ENCODE measurements at regions not wholly inside any gene's neighbourhood (a gene's known extent, or its start where the extent isn't known, plus 50 kb on each side); places are given as distances from the start of the nearest gene placed in this dataset.
"Not testable (repeated sequence)": the region's sequence is repeated elsewhere in the genome, so short reads cannot be mapped to it uniquely, and the experiment has no call there.

GRCh38 chr2:16390561-16390960 is 275.1 kb downstream of the CYRIA start:
- no peak for DNase-seq

DNA sequence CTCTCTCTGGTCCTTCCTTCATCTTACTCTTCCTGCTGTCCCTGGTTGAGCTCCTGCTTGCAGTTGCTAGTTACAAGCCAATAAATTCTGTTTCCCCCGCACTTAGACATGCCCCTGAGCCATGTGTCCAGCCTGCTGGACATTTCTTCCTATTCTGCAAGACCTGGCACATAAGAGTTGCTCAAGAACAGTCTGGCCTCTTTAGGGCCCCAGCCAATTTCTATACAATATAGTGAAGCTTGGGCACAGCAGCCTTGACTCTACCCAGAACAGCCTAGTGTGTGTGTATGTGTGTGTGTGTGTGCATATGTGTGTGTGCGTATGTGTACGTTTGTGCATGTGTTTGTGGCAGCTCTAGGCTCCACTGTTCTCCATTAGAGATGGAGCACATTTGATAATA is 276.0 kb downstream of the CYRIA start:
- no peak for DNase-seq

- not testable (repeated sequence) for DNase-seq
Measured at GRCh38 chr2:16388199-16388830, 277.3 kb downstream of the CYRIA start.

DNA sequence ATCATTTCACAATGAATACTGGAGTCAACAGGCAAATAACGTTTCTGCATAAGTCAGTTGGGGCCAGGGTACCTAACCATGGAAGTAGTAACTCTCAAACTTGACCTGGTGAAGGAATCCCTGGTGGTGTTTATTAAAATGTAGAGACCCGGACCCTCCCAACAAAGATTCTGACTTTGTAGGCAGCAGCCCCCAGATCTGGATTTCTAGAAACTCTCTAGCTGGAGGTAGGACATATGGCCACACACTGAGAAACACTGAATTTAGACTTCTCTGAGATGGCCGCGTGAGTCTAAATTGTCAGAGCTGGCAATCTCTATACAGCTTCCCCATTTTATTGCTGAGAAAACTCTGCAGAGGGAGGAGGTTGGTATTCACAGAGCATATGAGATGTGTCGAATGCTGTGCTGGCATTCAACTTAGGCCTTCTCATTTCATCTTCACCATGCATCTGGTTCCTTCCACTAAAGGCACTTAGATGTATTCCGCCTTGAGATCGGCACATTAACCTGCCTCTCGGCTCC is 278.1 kb downstream of the CYRIA start:
- no peak for DNase-seq

- DNase-seq, result no peak
Measured at GRCh38 chr2:16386431-16386830, 279.2 kb downstream of the CYRIA start.

GRCh38 chr2:16386031-16386430 is 279.6 kb downstream of the CYRIA start:
- DNase-seq, result no peak

GRCh38 chr2:16385341-16385740 is 280.3 kb downstream of the CYRIA start:
- DNase-seq, result no peak

GRCh38 chr2:16383411-16383810 is 282.2 kb downstream of the CYRIA start:
- no peak for DNase-seq

DNA sequence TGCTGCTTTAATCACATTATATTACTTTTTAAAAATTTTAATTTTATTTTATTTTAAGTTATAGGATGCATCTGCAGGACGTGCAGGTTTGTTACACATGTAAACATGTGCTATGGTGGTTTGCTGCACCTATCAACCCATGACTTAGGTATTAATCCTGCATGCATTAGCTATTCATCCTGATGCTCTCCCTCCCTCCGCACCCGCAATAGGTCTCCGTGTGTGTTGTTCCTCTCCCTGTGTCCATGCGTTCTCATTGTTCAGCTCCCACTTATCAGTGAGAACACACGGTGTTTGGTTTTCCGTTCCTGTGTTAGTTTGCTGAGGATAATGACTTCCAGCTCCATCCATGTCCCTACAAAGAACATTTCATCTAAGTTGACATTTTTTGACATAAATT is 283.2 kb downstream of the CYRIA start:
- no peak for DNase-seq

DNA sequence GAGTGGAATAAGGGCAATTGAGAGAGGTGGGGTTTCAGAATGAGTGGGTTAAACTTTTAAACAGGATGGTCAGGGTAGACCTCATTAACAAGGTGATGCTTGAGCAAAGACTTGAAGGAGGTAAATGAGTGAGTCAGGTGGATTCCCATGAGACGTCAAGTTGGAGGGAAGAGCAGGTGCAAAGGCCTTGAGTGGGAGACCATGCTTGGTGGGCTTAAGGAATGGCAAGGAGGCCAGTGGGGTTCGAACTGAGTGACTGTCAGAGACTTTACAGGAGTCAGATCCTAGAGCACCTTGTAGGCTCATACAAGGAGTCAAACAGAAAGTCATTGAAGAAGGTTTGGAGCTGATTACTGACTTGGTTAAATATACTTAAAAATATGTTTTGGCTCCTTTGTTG is 284.1 kb downstream of the CYRIA start:
- no peak for DNase-seq

DNA sequence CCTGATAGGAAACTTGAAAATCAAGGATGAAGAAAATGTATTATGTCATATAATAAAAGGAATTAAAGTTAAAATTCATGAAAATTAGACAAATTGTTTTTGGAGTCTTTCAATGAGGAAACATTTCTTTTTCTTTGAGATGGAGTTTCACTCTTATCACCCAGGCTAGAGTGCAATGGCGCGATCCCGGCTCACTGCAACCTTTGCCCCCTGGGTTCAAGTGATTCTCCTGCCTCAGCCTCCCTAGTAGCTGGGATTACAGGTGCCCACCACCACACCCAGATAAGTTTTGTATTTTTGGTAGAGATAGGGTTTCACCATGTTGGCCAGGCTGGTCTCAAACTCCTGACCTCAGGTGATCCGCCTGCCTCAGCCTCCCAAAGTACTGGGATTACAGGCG is 285.7 kb downstream of the CYRIA start:
- DNase-seq, result not testable (repeated sequence)

- DNase-seq, result not testable (repeated sequence)
Measured at GRCh38 chr2:16379061-16379460, 286.6 kb downstream of the CYRIA start.

DNA sequence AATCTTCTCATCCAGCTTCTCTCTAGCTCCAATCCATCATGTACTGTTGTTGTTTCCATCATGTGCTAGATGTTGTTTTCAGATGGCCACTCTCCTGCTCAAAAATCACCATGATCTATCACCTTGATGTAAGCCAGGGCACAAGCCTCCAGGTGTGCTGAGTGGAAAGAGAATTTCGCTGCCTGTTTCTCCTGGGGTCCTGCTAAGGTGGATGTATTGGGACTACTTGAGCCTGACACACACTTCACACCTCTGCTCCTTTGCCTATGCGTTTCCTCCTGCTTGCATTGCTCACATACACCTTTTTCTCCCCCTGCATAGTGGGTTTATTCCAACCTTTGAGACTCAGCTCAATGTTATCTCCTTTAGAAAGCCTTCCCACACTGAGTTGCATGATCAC is 287.6 kb downstream of the CYRIA start:
- no peak for DNase-seq

DNA sequence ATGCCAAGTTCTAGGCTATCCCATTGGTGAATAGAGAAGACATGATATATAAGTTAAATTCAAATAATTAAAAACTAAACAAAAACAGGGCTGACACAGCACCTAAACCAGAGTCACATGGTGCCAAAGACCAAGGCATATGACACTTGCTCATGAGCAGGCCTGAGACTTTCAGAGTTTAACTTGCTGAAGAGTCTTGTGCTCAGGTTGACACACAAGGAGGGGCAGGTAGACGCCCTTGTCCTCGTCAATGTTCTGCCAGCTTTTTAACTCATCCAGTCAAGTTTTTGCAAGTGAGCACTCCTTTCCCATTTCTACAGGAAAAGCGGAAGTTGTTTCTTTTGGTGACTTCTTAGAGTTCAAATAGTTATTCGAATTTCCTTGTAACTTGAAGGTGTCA is 289.7 kb downstream of the CYRIA start:
- no peak for DNase-seq

GRCh38 chr2:16375351-16375750 is 290.3 kb downstream of the CYRIA start:
- no peak for DNase-seq

GRCh38 chr2:16374671-16375070 is 291.0 kb downstream of the CYRIA start:
- DNase-seq, result no peak

GRCh38 chr2:16373341-16373740 is 292.3 kb downstream of the CYRIA start:
- no peak for DNase-seq

DNA sequence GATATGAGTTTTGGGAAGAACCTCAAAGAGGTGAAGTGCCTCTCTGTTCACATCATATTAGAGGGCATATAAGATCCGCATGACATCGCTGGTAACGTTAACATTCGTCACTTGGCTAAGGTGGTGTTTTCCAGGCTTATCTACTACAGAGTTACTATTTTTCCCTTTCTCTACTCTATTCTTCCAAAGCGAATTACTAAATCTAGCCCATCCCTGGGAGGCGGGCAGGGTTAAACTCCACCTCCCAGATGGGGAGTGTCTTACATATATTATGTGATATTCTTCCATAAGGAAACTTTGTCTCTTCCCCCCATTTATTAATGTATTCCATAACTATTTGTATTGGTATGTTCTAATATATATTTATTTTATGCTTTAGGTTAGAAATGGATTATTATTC is 293.9 kb downstream of the CYRIA start:
- no peak for DNase-seq

- no peak for DNase-seq
Measured at GRCh38 chr2:16368951-16369350, 296.7 kb downstream of the CYRIA start.

GRCh38 chr2:16368328-16368727 is 297.3 kb downstream of the CYRIA start:
- no peak for DNase-seq

- DNase-seq, result no peak
Measured at GRCh38 chr2:16365366-16365765, 300.3 kb downstream of the CYRIA start.

DNA sequence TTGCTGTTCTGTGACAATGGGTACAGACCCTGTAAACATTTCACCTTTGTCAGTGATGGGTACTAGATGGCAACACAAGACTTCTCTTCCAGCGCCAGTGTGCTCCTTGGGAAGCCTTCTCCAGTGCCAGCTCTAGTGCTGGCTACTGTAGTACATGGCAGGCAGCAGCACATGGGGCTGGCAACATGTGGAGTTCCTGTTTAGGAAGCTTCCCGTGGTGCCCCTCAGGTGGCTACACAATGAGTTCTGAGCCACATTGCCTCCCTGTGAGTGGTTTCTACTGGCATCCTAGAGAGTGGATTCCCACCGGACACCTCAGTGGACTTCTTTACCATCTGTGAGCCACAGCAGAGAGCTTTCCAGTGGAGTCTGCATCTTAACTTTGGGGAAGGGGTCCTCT is 302.1 kb downstream of the CYRIA start:
- DNase-seq, result no peak

DNA sequence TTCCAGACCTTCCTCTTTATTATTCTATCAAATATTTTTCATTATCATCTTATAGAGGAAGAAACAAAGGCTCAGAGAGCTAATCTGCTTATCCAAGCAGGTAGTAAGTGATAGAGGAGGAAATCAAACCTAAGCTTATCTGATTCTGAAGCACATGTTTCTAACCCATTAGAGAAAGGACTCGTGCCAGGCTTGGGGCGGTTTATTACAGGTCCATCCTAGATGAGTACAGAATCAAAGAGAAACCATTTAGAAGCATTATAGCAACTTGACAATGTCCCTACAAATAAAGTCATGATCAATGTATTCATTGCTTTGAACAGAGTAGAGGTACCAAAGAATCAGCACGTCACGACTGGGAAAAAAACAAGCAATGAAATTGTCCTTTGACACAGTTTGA is 303.0 kb downstream of the CYRIA start:
- DNase-seq, result no peak

- no peak for DNase-seq
Measured at GRCh38 chr2:16361261-16361995, 304.2 kb downstream of the CYRIA start.

- no peak for DNase-seq
Measured at GRCh38 chr2:16359961-16360360, 305.7 kb downstream of the CYRIA start.

Data from NCI-H2171 treated with DMSO at 0.1 percent for 48 hours (cell line).